GM23338 (cell line): ENCODE measurements at regions not wholly inside any gene's neighbourhood (a gene's known extent, or its start where the extent isn't known, plus 50 kb on each side); places are given as distances from the start of the nearest gene placed in this dataset.
A peak's percentile ranks its signal among the peaks of the same experiment; 100 is the strongest.

Experiments
- ATAC-seq: fragments of 200-7000 bp; cut with Tn5 transposase; 3 replicates; pipeline ENCODE4 v1.9.1; 2020
- DNase-seq: peaks from one replicate; pipeline ENCODE4 v3.0.0-alpha.2; 2015; ENCODE audit warnings: low spot score
- H2AFZ ChIP-seq: fragments of 200-600 bp; sonication (generic); 2 replicates; pipeline ENCODE4 v1.8.0; 2016; ENCODE audit warnings: antibody characterized with exemption, mild to moderate bottlenecking, moderate library complexity
- H3F3A ChIP-seq: fragments of 200-600 bp; sonication (generic); replicated peaks from 2 replicates; pipeline ENCODE4 v1.8.0; 2017; ENCODE audit warnings: antibody characterized with exemption, mixed run types, low read depth
- H3K27ac ChIP-seq: fragments of 200-600 bp; sonication (generic); 2 replicates; pipeline ENCODE4 v1.6.1; 2016; ENCODE audit warnings: low read depth
- H3K27me3 ChIP-seq: fragments of 200-600 bp; sonication (generic); 2 replicates; pipeline ENCODE4 v1.8.0; 2016; ENCODE audit warnings: mild to moderate bottlenecking, mixed run types, moderate library complexity; ENCODE audit not compliant: insufficient read depth
- H3K36me3 ChIP-seq: fragments of 200-600 bp; sonication (generic); 2 replicates; pipeline ENCODE4 v1.8.0; 2016; ENCODE audit warnings: mild to moderate bottlenecking; ENCODE audit not compliant: insufficient read depth
- H3K4me1 ChIP-seq: fragments of 200-600 bp; sonication (generic); 2 replicates; pipeline ENCODE4 v1.8.0; 2016; ENCODE audit warnings: mild to moderate bottlenecking, moderate library complexity; ENCODE audit not compliant: insufficient read depth
- H3K4me2 ChIP-seq: fragments of 200-600 bp; sonication (generic); 2 replicates; pipeline ENCODE4 v1.7.1; 2017; ENCODE audit warnings: mixed run types
- H3K4me3 ChIP-seq: fragments of 200-600 bp; sonication (generic); 2 replicates; pipeline ENCODE4 v1.6.1; 2016; ENCODE audit warnings: mixed run types
- H3K79me2 ChIP-seq: fragments of 200-600 bp; sonication (generic); replicated peaks from 2 replicates; pipeline ENCODE4 v1.8.0; 2017; ENCODE audit warnings: mild to moderate bottlenecking; ENCODE audit not compliant: insufficient read depth
- H3K9me2 ChIP-seq: fragments of 200-600 bp; sonication (generic); 2 replicates; pipeline ENCODE4 v1.8.0; 2017; ENCODE audit not compliant: insufficient read depth
- H4K20me1 ChIP-seq: fragments of 200-600 bp; sonication (generic); replicated peaks from 2 replicates; pipeline ENCODE4 v1.8.0; 2017; ENCODE audit warnings: mild to moderate bottlenecking; ENCODE audit not compliant: insufficient read depth
- H3K27ac Mint-ChIP-seq: 2 replicates; pipeline ENCODE4 v1.8.0; 2020; ENCODE audit warnings: inconsistent platforms, mild to moderate bottlenecking, moderate library complexity, mixed read lengths
- H3K27me3 Mint-ChIP-seq: 3 replicates; pipeline ENCODE4 v1.8.0; 2022; ENCODE audit warnings: low read depth, mild to moderate bottlenecking, moderate library complexity, mixed read lengths, inconsistent platforms; ENCODE audit not compliant: insufficient read depth, poor library complexity
- H3K36me3 Mint-ChIP-seq: 3 replicates; pipeline ENCODE4 v1.8.0; 2021; ENCODE audit warnings: low read depth, mild to moderate bottlenecking, inconsistent platforms, moderate library complexity, mixed read lengths
- H3K4me1 Mint-ChIP-seq: 3 replicates; pipeline ENCODE4 v1.8.0; 2020; ENCODE audit warnings: mild to moderate bottlenecking, inconsistent platforms, mixed read lengths
- H3K4me3 Mint-ChIP-seq: 3 replicates; pipeline ENCODE4 v1.8.0; 2021; ENCODE audit warnings: moderate library complexity, mild to moderate bottlenecking, inconsistent platforms, mixed read lengths
- H3K9me3 Mint-ChIP-seq: 3 replicates; pipeline ENCODE4 v1.8.0; 2020; ENCODE audit warnings: moderate library complexity, mild to moderate bottlenecking, inconsistent platforms, mixed read lengths
- CREB1 ChIP-seq: fragments of 250-450 bp; sonication (Bioruptor Pico); IDR thresholded peaks from 2 replicates; pipeline ENCODE4 v1.5.0; 2020; ENCODE audit warnings: low read depth, mild to moderate bottlenecking, moderate library complexity
- ETS1 ChIP-seq: IDR thresholded peaks from 2 replicates; pipeline ENCODE4 v1.6.1; 2016; ENCODE audit warnings: antibody characterized with exemption
- NANOG ChIP-seq: IDR thresholded peaks from 2 replicates; pipeline ENCODE4 v1.6.1; 2016; ENCODE audit warnings: antibody characterized with exemption, borderline replicate concordance
- POLR2AphosphoS5 ChIP-seq: IDR thresholded peaks from 2 replicates; pipeline ENCODE4 v1.6.1; 2016; ENCODE audit warnings: antibody characterized with exemption, low read depth
- REST ChIP-seq: IDR thresholded peaks from one replicate; pipeline ENCODE4 v1.6.1; 2018; ENCODE audit warnings: antibody characterized with exemption; ENCODE audit not compliant: unreplicated experiment
- ZNF114 ChIP-seq: fragments of 250-450 bp; sonication (Bioruptor Pico); IDR thresholded peaks from 2 replicates; pipeline ENCODE4 v1.5.0; 2020; ENCODE audit warnings: mild to moderate bottlenecking, moderate library complexity
- ZNF331 ChIP-seq: fragments of 250-450 bp; sonication (Bioruptor Pico); IDR thresholded peaks from 2 replicates; pipeline ENCODE4 v1.5.0; 2020; ENCODE audit warnings: low read depth, mild to moderate bottlenecking, moderate library complexity
- ZNF462 ChIP-seq: fragments of 250-450 bp; sonication (Bioruptor Pico); IDR thresholded peaks from 2 replicates; pipeline ENCODE4 v1.5.0; 2020; ENCODE audit warnings: mild to moderate bottlenecking, moderate library complexity

GRCh38 chr2:213214209-213214608 lies 62.8 kb upstream of the IKZF2 start:
- peak; percentile 11 for DNase-seq
- H3K27me3 Mint-ChIP-seq = no peaks in the 10 kb centered on the region
- TF ChIP-seq ETS1 (no peak), REST (no peak), POLR2AphosphoS5 (no peak), NANOG (no peak)

GRCh38 chr2:213216461-213216860 lies 65.0 kb upstream of the IKZF2 start:
- Histone ChIP-seq H3K27ac (no peak overlapping the region), H3K79me2 (no peaks in the 10 kb centered on the region), H3K4me2 (no peak overlapping the region), H4K20me1 (no peaks in the 10 kb centered on the region), H3K9me2 (no peaks in the 10 kb centered on the region), H3K4me1 (no peaks in the 10 kb centered on the region), H2AFZ (no peak overlapping the region), H3F3A (no peaks in the 10 kb centered on the region), H3K27me3 (no peaks in the 10 kb centered on the region), H3K36me3 (peaks cover 6% of the 10 kb centered on the region; the same call in 1 of the 2 replicates), H3K4me3 (no peak overlapping the region)
- DNase-seq (no peak), ATAC-seq (no peak)
- Mint-ChIP-seq H3K9me3 (peaks cover 4% of the 10 kb centered on the region; the same call in 2 of the 3 replicates), H3K4me1 (no peaks in the 10 kb centered on the region), H3K27me3 (no peaks in the 10 kb centered on the region), H3K4me3 (no peak overlapping the region), H3K27ac (no peak overlapping the region), H3K36me3 (peaks cover 3% of the 10 kb centered on the region; the same call in 2 of the 3 replicates)
- no peak for TF ChIP-seq ZNF114 (CRISPR knock-in tag)
- no peak for TF ChIP-seq CREB1
- TF ChIP-seq ZNF462 (CRISPR knock-in tag) = no peak
- no peak for TF ChIP-seq POLR2AphosphoS5
- no peak for TF ChIP-seq NANOG
- TF ChIP-seq ZNF331 = no peak
- TF ChIP-seq ETS1 = no peak

More at GRCh38 chr2:213214209-213214608, 62.8 kb upstream of the IKZF2 start:
- Histone ChIP-seq H3F3A (no peaks in the 10 kb centered on the region), H3K79me2 (no peaks in the 10 kb centered on the region), H3K27me3 (no peaks in the 10 kb centered on the region), H3K27ac (no peak overlapping the region), H3K4me3 (no peak overlapping the region), H2AFZ (peak overlapping the region; percentile 40), H4K20me1 (no peaks in the 10 kb centered on the region), H3K4me1 (no peaks in the 10 kb centered on the region), H3K36me3 (peaks cover 10% of the 10 kb centered on the region; the same call in 1 of the 2 replicates), H3K4me2 (no peak overlapping the region), H3K9me2 (no peaks in the 10 kb centered on the region)
- H3K36me3 Mint-ChIP-seq = peaks cover 5% of the 10 kb centered on the region; the same call in 2 of the 3 replicates
- H3K4me3 Mint-ChIP-seq = no peak overlapping the region
- no peak for ATAC-seq
- no peaks in the 10 kb centered on the region for H3K4me1 Mint-ChIP-seq
- H3K9me3 Mint-ChIP-seq = peaks cover 8% of the 10 kb centered on the region; the same call in 2 of the 3 replicates
- H3K27ac Mint-ChIP-seq = no peak overlapping the region
